NCI-H1930 (cell line): ENCODE measurements at regions not wholly inside any gene's neighbourhood (a gene's known extent, or its start where the extent isn't known, plus 50 kb on each side); places are given as distances from the start of the nearest gene placed in this dataset.
"Not testable (repeated sequence)": the region's sequence is repeated elsewhere in the genome, so short reads cannot be mapped to it uniquely, and the experiment has no call there.

Experiments used
- DNase-seq, 2 experiments: peaks; one replicate each; lab custom pipeline; 2025; lab: John Stamatoyannopoulos, UW

DNA sequence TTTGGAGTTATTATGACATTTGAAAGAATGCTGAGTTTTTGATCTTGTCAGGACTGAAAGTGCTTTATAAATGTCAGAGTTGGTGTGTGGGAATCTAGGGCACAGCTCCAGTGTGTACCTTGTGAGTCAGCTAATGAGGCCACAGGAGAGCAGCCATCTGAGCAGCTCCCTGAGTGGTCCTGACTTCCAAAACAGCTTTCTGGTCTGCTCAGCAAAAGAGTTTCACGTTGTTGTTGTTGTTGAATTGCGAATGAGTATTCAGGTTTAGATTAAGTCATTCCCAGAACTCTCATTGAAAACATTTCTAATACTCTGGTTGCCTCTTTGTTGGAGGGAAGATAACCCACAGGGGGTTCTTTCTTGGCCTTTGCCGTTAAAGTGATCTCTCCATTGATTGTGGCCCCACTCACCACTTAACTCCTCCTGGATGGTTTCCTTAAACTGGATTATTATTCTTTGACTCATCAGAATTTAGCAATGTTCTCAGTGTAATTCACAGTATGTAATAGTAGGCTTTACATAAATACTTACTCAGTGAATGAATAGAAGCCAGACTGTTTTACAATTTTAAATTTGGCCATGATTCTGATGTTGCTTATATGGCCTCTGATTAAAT is 125.1 kb upstream of the SGCD start:
- DNase-seq: no peak

- no peak for DNase-seq
Measured at GRCh38 chr5:156208271-156208670, 118.7 kb upstream of the SGCD start.

DNA sequence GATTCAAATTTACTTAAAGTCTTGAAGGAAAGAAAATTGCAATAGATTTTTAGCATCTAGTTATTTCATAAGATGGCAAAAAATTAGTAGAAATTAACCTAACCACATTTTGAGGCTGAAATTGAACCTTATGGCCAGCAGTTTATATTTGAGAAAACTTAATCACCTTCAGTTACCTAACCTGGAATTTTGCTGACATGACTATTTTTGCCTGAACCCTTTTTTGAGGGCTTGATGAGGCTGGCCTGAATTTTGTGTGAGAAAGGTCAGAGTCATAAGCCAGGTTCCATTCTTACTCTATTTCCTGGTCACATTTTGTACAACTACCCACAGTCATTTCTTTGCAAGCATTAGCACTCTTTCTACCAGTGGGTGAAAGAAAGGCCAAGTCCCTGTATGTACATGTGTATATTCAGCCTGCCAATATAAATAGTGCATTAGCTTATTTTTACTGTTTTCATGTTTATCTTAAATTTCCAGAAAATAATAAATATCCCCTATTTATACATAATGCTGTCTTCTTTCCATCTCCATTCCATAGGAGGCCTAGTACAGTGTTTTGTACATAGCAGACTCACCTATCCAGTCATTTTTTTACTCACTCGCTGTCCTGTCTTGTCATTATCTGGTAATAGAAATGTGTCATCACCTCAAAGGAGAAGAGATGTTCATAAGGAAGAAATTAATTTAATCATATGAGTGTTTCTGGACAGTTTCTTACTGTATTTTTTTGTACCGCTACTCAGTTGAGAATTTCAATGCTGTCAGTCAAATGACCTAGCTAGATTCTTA is 108.4 kb upstream of the SGCD start:
- DNase-seq: no peak

DNA sequence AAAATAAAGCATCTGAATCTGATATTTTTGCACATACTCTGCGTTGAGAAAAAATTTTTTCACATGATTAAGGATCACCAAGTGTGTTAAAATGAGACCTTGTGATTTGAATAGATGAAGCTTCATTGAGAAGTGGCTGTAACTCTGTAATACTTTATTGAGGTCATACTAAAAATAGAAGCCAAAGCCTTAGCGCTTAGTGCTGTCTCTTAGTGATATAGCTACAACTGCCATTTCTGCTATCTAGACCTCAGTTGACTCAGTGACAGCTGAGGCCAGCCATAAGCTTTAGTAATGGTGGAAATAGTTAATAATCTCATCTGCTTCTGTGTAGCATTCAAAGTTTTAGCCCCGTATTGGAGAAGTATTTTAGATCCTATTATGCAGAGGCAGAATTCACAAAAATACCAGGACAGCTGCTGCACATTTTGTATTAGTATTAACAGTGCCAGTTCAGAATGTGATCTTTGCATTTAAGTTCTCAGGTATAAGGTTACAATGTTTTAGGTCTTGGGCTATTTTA is 107.4 kb upstream of the SGCD start:
- no peak for DNase-seq

GRCh38 chr5:156221816-156222215 is 105.1 kb upstream of the SGCD start:
- DNase-seq: no peak

GRCh38 chr5:156223547-156223946 is 103.4 kb upstream of the SGCD start:
- no peak for DNase-seq

DNA sequence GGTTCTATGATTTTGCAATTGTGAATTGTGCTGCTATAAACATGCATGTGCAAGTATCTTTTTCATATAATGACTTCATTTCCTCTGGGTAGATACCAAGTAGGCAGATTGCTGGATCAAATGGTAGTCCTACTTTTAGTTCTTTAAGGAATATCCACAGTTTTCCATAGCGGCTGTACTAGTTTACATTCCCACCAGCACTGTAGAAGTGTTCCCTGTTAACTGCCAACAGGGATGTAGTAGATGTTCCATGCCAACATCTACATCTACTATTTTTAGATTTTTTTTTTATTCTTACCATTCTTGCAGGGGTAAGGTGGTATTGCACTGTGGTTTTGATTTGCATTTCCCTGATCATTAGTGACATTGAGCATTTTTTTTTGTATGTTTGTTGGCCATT is 100.5 kb upstream of the SGCD start:
- not testable (repeated sequence) for DNase-seq

GRCh38 chr5:156230887-156231286 is 96.1 kb upstream of the SGCD start:
- no peak for DNase-seq

DNA sequence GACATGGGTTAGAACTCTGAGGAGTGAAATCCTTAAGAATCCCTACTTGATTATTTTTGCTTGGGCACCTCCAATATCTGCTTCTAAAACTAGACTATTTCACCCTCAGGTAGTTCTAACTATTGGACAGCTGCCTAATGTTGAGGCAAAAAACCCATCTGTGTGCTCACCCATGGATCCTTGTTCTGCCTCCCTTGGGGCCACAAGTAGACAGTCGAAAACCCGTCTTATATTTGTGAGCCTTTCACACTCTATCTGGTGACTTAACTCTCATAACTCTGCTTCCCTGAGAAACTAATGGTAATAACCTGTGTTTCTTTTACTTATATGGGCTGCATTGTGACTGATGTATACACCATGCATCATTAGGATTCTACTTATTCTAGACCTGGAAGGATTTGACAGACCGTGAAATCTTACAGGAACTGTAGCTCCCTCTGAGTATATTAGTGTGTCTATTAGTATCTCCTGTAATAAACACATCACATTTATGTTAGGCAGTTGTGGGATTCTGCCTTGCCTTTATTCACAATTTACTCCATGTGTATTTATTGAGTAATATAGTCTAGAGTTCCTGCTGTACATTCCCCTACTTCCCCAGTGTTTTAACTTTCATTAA is 94.6 kb upstream of the SGCD start:
- no peak for DNase-seq

DNA sequence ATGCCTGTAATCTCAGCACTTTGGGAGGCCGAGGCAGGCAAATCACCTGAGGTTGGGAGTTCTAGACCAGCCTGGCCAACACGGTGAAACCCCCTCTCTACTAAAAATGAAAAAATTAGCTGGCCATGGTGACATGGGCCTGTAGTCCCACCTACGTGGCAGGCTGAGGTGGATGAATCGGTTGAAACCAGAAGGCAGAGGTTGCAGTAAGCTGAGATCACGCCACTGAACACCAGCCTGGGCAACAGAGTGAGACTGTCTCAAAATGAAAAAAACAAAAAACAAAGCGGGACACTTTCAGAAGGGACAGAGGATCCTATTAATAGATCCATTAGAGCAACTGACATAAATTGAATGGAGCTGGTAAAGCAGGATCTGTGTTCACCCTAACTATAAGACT is 89.6 kb upstream of the SGCD start:
- no peak for DNase-seq

- DNase-seq: no peak
Measured at GRCh38 chr5:156239800-156240199, 87.2 kb upstream of the SGCD start.

DNA sequence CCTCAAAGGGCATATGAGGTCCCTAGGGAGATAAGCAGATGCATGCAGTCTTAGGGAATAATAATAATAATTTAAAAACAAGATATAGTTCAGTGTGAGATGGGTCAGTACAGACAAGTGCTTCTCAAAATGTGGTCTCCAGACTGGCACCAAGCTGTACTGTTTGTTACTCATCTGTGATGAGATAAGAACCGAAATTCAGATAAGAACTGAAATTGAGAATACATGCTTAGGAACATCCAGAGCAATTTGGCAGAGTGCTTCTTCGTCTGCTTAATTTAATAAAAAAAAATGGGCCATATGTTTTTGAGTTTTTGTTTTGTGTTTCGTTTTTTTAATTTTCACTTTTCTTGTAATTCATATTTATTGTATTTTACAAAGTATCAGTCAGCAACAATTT is 86.5 kb upstream of the SGCD start:
- DNase-seq: no peak

DNA sequence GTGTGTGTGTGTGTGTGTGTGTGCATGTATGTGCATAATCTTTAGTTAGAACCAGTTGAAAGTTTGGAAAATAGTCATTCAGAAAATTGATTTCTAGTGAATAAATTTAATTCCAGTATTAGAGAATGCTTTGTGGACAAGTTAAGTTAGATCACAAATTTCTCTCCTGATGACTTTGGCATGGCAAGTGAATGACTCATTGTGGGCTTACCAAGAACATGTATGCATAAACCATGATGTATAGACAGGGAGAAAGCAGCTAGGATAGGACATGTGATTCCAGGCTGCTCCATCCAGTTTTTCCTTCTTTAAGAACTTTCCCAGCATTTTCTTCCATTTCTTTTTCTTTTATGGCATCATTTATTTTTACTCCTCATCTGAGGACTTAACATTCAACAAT is 85.7 kb upstream of the SGCD start:
- no peak for DNase-seq

DNA sequence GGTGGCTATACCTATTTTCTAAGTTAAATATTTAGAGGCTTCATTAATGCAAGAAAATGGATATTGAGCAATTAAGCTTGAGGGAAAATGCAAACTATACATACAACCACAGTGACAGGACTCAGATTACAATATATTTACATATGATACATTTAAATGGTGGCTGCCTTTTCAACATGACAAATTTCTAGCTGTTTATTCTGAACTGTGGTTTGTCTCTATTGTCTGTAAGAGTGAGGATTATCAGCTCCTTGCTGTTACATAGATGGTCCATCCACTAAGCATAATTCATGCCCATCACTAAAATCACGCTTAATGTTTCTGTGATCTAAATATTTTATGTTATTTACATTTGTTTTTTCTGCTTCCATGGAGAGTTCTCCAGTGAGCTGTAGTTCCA is 81.1 kb upstream of the SGCD start:
- no peak for DNase-seq

GRCh38 chr5:156251076-156251475 is 75.9 kb upstream of the SGCD start:
- DNase-seq: no peak

DNA sequence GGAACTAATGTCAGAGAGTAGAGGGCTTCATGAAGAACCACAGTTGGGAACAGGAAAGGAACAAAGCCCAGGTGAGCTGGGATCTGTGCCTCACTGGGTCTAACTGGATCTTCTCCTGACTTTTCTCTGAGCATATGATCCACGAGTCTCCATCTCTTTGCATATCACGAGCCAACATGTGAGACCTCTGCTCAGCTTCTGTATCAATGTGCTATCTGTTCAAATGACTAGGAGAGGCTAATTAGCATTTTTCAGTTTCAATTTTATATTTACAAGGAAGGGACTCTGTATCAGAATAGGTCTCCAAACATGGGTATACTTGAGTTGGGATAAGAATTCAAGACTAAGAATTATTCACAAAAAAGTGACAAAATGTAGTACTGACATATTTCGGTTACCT is 73.8 kb upstream of the SGCD start:
- DNase-seq: no peak

- no peak for DNase-seq
Measured at GRCh38 chr5:156254196-156254595, 72.8 kb upstream of the SGCD start.

GRCh38 chr5:156256642-156257041 is 70.3 kb upstream of the SGCD start:
- no peak for DNase-seq

GRCh38 chr5:156258934-156259333 is 68.0 kb upstream of the SGCD start:
- DNase-seq: no peak

DNA sequence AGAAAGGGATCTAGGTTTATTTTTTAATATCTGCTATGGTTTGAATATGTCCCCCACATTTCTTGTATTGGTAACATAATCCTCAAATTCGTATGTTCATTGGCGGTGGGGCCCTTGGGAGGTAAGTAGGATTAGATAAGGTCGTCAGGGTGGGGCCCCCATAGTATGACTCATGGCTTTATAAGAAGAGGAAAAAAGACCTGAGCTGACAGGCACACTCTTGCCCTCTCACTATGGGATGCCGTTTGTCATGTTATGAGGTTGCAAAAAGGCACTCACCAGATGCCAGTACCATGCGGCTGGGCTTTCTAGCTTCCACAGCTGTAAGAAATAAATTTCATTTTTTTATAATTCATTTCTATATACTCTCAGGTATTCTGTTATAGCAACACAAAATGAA is 67.3 kb upstream of the SGCD start:
- no peak for DNase-seq

- no peak for DNase-seq
Measured at GRCh38 chr5:156261275-156261939, 65.6 kb upstream of the SGCD start.

DNA sequence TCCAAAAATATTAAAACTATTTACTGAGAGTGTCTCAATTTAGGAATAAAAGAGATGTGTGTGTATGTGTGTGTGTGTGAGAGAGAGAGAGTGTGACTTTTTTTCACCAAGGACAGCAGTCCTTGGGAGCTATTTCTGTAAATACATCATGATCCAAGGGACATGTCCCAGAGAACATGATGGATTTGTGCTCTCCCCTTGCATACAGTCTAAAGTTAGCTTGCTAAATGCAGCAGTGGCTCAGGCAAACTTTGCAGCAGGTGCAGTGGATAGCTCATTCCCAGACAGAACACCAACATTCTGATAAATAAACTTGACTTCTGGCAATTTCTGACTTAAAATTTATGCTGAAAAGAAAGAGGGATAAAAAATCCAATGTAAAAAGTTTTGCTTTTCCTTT is 55.4 kb upstream of the SGCD start:
- DNase-seq: no peak

GRCh38 chr5:156272139-156272538 is 54.8 kb upstream of the SGCD start:
- DNase-seq: no peak
